ENCODE measurements at regions not wholly inside any gene's neighbourhood (a gene's known extent, or its start where the extent isn't known, plus 50 kb on each side); places are given as distances from the start of the nearest gene placed in this dataset.

GRCh38 chr12:30501718-30502117, 194.0 kb downstream of the IPO8 start:
- Histone ChIP-seq H3F3A (ENCODE audit: low read length, unreplicated experiment) (no peaks in the 10 kb centered on the region), H3K27me3 (ENCODE audit: low read length) (no peaks in the 10 kb centered on the region), H3K27ac (ENCODE audit: low read length) (no peak overlapping the region), H3K79me2 (ENCODE audit: low read length) (no peaks in the 10 kb centered on the region), H2AFZ (ENCODE audit: low read length) (no peak overlapping the region), H3K9ac (ENCODE audit: low read length) (no peak overlapping the region), H4K20me1 (ENCODE audit: low read length) (no peaks in the 10 kb centered on the region), H3K4me3 (ENCODE audit: low read length) (no peak overlapping the region), H3K9me3 (ENCODE audit: low read length) (no peaks in the 10 kb centered on the region), H3K4me1 (ENCODE audit: insufficient read depth, low read length) (peaks cover 5% of the 10 kb centered on the region; the same call in 1 of the 2 replicates), H3K9me2 (replicated peaks; ENCODE audit: low read length) (no peaks in the 10 kb centered on the region), H3K36me3 (ENCODE audit: low read depth, low read length) (no peaks in the 10 kb centered on the region), H3K4me2 (ENCODE audit: low read length) (no peak overlapping the region)
- TF ChIP-seq EZH2phosphoT487 (IDR thresholded peaks at IDR 0.05; ENCODE audit: borderline replicate concordance, low read length) (no peak), EZH2 (IDR thresholded peaks at IDR 0.05; ENCODE audit: low read length, unreplicated experiment) (no peak), CTCF (conservative IDR thresholded peaks at IDR 0.05; ENCODE audit: low read depth, low read length) (no peak)
- peak; percentile 63 for ATAC-seq
- BruUV-seq (replicated peaks), result no TSS peak
- intact Hi-C loops (cut with micrococcal nuclease), result no loop called here
- CTCF ChIA-PET, result no interaction called here
- DNase-seq, result peak; percentile 5
- POLR2A ChIA-PET (ENCODE audit: unreplicated experiment), result no interaction called here

DNA sequence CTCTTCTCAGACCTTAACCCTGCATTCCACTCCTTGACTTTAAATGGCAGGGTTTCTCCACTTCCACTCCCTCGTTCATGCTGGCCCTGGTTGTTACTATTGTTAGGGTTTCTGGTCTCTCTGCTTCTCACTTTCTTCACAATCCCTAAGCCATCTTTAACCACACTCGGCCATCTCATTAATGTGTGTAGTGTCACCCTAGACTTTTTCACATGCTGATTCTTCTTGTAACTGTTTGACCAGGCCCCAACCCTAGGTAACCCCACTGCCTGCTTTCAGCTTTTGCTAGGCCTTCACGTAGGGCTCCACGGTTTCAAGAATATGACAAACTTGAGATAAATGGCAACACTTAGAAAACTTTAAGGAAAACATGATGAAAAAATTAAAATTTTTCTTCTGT, 195.1 kb downstream of the IPO8 start:
- no peaks in the 10 kb centered on the region for H3K27me3 ChIP-seq (ENCODE audit: low read length)
- no peak overlapping the region for H3K9ac ChIP-seq (ENCODE audit: low read length)
- no peak for TF ChIP-seq CTCF (conservative IDR thresholded peaks at IDR 0.05; ENCODE audit: low read depth, low read length)
- no peak for TF ChIP-seq EZH2phosphoT487 (IDR thresholded peaks at IDR 0.05; ENCODE audit: borderline replicate concordance, low read length)
- TF ChIP-seq EZH2 (IDR thresholded peaks at IDR 0.05; ENCODE audit: low read length, unreplicated experiment), result no peak
- intact Hi-C loops (cut with micrococcal nuclease), result no loop called here
- no peaks in the 10 kb centered on the region for H3K79me2 ChIP-seq (ENCODE audit: low read length)
- DNase-seq, result no peak
- ChIA-PET CTCF (no interaction called here), POLR2A (ENCODE audit: unreplicated experiment) (no interaction called here)
- H3K9me3 ChIP-seq (ENCODE audit: low read length), result no peaks in the 10 kb centered on the region
- H3K4me1 ChIP-seq (ENCODE audit: insufficient read depth, low read length), result peaks cover 5% of the 10 kb centered on the region; the same call in 1 of the 2 replicates
- no peaks in the 10 kb centered on the region for H3K36me3 ChIP-seq (ENCODE audit: low read depth, low read length)
- H4K20me1 ChIP-seq (ENCODE audit: low read length), result no peaks in the 10 kb centered on the region
- H2AFZ ChIP-seq (ENCODE audit: low read length), result no peak overlapping the region
- H3K9me2 ChIP-seq (replicated peaks; ENCODE audit: low read length), result no peaks in the 10 kb centered on the region
- H3K4me3 ChIP-seq (ENCODE audit: low read length), result no peak overlapping the region
- H3K4me2 ChIP-seq (ENCODE audit: low read length), result no peak overlapping the region
- BruUV-seq (replicated peaks), result no TSS peak
- no peak overlapping the region for H3K27ac ChIP-seq (ENCODE audit: low read length)
- H3F3A ChIP-seq (ENCODE audit: low read length, unreplicated experiment), result no peaks in the 10 kb centered on the region
- ATAC-seq, result no peak

- no peak for TF ChIP-seq CTCF (conservative IDR thresholded peaks at IDR 0.05; ENCODE audit: low read depth, low read length)
- no peak for TF ChIP-seq EZH2phosphoT487 (IDR thresholded peaks at IDR 0.05; ENCODE audit: borderline replicate concordance, low read length)
- no peak for TF ChIP-seq EZH2 (IDR thresholded peaks at IDR 0.05; ENCODE audit: low read length, unreplicated experiment)
- BruUV-seq (replicated peaks), result no TSS peak
- Histone ChIP-seq H3K36me3 (ENCODE audit: low read depth, low read length) (no peaks in the 10 kb centered on the region), H3K79me2 (ENCODE audit: low read length) (no peaks in the 10 kb centered on the region), H3K4me3 (ENCODE audit: low read length) (no peak overlapping the region), H3K9ac (ENCODE audit: low read length) (no peak overlapping the region), H3K4me1 (ENCODE audit: insufficient read depth, low read length) (no peaks in the 10 kb centered on the region), H3K9me2 (replicated peaks; ENCODE audit: low read length) (no peaks in the 10 kb centered on the region), H3K4me2 (ENCODE audit: low read length) (no peak overlapping the region), H4K20me1 (ENCODE audit: low read length) (no peaks in the 10 kb centered on the region), H2AFZ (ENCODE audit: low read length) (no peak overlapping the region), H3K27me3 (ENCODE audit: low read length) (no peaks in the 10 kb centered on the region), H3K27ac (ENCODE audit: low read length) (no peak overlapping the region), H3F3A (ENCODE audit: low read length, unreplicated experiment) (no peaks in the 10 kb centered on the region), H3K9me3 (ENCODE audit: low read length) (no peaks in the 10 kb centered on the region)
- ATAC-seq, result no peak
- DNase-seq, result no peak
- ChIA-PET POLR2A (ENCODE audit: unreplicated experiment) (no interaction called here), CTCF (no interaction called here)
- intact Hi-C loops (cut with micrococcal nuclease), result no loop called here
Measured at GRCh38 chr12:30485230-30485890, 210.3 kb downstream of the IPO8 start.
